WTC11 (cell line): ENCODE measurements at regions not wholly inside any gene's neighbourhood (a gene's known extent, or its start where the extent isn't known, plus 50 kb on each side); places are given as distances from the start of the nearest gene placed in this dataset.

Experiments used
- ARID4B ChIP-seq: sonication (generic); formaldehyde crosslinking; IDR thresholded peaks from 2 replicates; pipeline ENCODE4 v1.8.0; 2023; ENCODE audit warnings: missing genetic modification reagents, mild to moderate bottlenecking, borderline replicate concordance
- ATF3 ChIP-seq: sonication (generic); formaldehyde crosslinking; conservative IDR thresholded peaks from 2 replicates; pipeline ENCODE4 v1.8.1; 2022; ENCODE audit warnings: mild to moderate bottlenecking, missing genetic modification reagents
- CREB1 ChIP-seq: sonication (generic); formaldehyde crosslinking; IDR thresholded peaks from 2 replicates; pipeline ENCODE4 v1.8.0; 2023; ENCODE audit warnings: mild to moderate bottlenecking, missing genetic modification reagents
- CTCF ChIP-seq: fragments of 200-600 bp; IDR thresholded peaks from 2 replicates; pipeline ENCODE4 v1.8.0; 2022; ENCODE audit warnings: antibody characterized with exemption
- E2F5 ChIP-seq: sonication (generic); formaldehyde crosslinking; IDR thresholded peaks from 2 replicates; pipeline ENCODE4 v1.8.1; 2022; ENCODE audit warnings: mild to moderate bottlenecking, moderate library complexity, missing genetic modification reagents
- ELF4 ChIP-seq: sonication (generic); formaldehyde crosslinking; IDR thresholded peaks from 2 replicates; pipeline ENCODE4 v1.8.1; 2022; ENCODE audit warnings: low read depth, mild to moderate bottlenecking, moderate library complexity, missing genetic modification reagents
- ETV6 ChIP-seq: sonication (generic); formaldehyde crosslinking; IDR thresholded peaks from 2 replicates; pipeline ENCODE4 v1.8.1; 2022; ENCODE audit warnings: mild to moderate bottlenecking, missing genetic modification reagents
- NR3C1 ChIP-seq: sonication (generic); formaldehyde crosslinking; conservative IDR thresholded peaks from 2 replicates; pipeline ENCODE4 v1.8.1; 2023; ENCODE audit warnings: low read depth, mild to moderate bottlenecking, missing genetic modification reagents
- TEAD1 ChIP-seq: sonication (generic); formaldehyde crosslinking; IDR thresholded peaks from 2 replicates; pipeline ENCODE4 v1.8.0; 2022; ENCODE audit warnings: mild to moderate bottlenecking, missing genetic modification reagents
- TP53 ChIP-seq: sonication (generic); formaldehyde crosslinking; IDR thresholded peaks from 2 replicates; pipeline ENCODE4 v1.8.1; 2023; ENCODE audit warnings: mild to moderate bottlenecking, missing genetic modification reagents
- USF1 ChIP-seq: sonication (generic); formaldehyde crosslinking; IDR thresholded peaks from 2 replicates; pipeline ENCODE4 v1.8.0; 2022; ENCODE audit warnings: mild to moderate bottlenecking, missing genetic modification reagents
- USF2 ChIP-seq: sonication (generic); formaldehyde crosslinking; IDR thresholded peaks from 2 replicates; pipeline ENCODE4 v1.8.1; 2023; ENCODE audit warnings: mild to moderate bottlenecking, missing genetic modification reagents, moderate library complexity
- ZNF232 ChIP-seq: sonication (generic); formaldehyde crosslinking; IDR thresholded peaks from 2 replicates; pipeline ENCODE4 v1.8.0; 2022; ENCODE audit warnings: mild to moderate bottlenecking, missing genetic modification reagents
- ZNF317 ChIP-seq: sonication (generic); formaldehyde crosslinking; IDR thresholded peaks from 2 replicates; pipeline ENCODE4 v1.8.1; 2023; ENCODE audit warnings: low read depth, mild to moderate bottlenecking, moderate library complexity, missing genetic modification reagents, borderline replicate concordance

- TF ChIP-seq CTCF (no peak), USF2 (no peak), CREB1 (CRISPR knock-in tag) (no peak), ELF4 (CRISPR knock-in tag) (no peak), ETV6 (CRISPR knock-in tag) (no peak), ZNF232 (CRISPR knock-in tag) (no peak), ZNF317 (CRISPR knock-in tag) (no peak), E2F5 (CRISPR knock-in tag) (no peak), TEAD1 (CRISPR knock-in tag) (no peak), TP53 (CRISPR knock-in tag) (no peak), ARID4B (CRISPR knock-in tag) (no peak), USF1 (CRISPR knock-in tag) (no peak), ATF3 (CRISPR knock-in tag) (no peak), NR3C1 (CRISPR knock-in tag) (no peak)
Measured at GRCh38 chr13:106337096-106337850, 198.2 kb downstream of the EFNB2 start.
